ENCODE measurements at regions not wholly inside any gene's neighbourhood (a gene's known extent, or its start where the extent isn't known, plus 50 kb on each side); places are given as distances from the start of the nearest gene placed in this dataset.
"Not testable (repeated sequence)": the region's sequence is repeated elsewhere in the genome, so short reads cannot be mapped to it uniquely, and the experiment has no call there.

DNA sequence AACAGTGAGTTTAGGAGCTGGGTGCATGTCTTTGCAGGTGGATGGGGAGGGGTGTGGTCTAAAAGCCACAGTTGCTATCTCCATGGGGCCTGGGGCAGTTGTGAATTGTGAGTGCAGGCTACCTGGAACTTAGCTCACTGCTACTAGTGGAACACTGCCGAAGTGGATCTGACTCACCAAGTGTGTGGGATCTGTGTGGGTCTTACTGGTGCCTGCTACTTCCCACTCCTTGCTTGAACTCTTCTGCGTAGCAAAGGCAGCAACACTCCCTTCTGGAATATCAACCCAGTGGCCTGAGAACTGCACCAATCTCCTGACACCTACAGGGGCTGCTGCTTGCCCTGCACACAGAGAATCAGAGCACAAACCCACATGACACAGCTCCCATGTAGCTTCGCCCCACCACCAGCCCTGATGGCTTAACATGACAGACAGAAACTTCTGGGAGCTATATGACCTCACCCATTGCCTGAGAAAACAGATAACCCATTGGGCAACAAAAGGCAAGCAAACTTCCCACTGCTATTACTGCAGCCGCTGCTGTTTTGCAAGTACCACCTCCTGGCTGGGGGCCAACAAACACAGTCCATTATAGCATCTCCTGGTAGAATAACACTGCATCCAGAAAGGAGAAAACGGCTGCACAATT, 455.1 kb upstream of the DDX18 start:
- Histone ChIP-seq H3K4me3 (no peak overlapping the region), H3K9me3 (ENCODE audit: low read depth) (no peaks in the 10 kb centered on the region), H3K9ac (no peak overlapping the region), H3F3A (ENCODE audit: insufficient read depth) (no peaks in the 10 kb centered on the region), H2AFZ (no peak overlapping the region), H4K20me1 (ENCODE audit: insufficient read depth) (no peaks in the 10 kb centered on the region), H3K36me3 (ENCODE audit: low read depth) (no peaks in the 10 kb centered on the region), H3K27me3 (replicated peaks; ENCODE audit: insufficient read depth) (no peaks in the 10 kb centered on the region), H3K4me1 (ENCODE audit: insufficient read depth) (no peaks in the 10 kb centered on the region), H3K27ac (no peak overlapping the region), H3K79me2 (ENCODE audit: insufficient read depth) (no peaks in the 10 kb centered on the region), H3K4me2 (ENCODE audit: unreplicated experiment) (no peak overlapping the region), H3K9me2 (ENCODE audit: insufficient read depth) (no peaks in the 10 kb centered on the region)
- TF ChIP-seq EZH2 (IDR thresholded peaks at IDR 0.05; ENCODE audit: insufficient read depth, poor library complexity, severe bottlenecking) (no peak), EZH2phosphoT487 (IDR thresholded peaks at IDR 0.05; ENCODE audit: insufficient read depth, low read depth) (no peak)
- WGBS, 2 experiments (ENCODE audit: low coverage in 1 of 2, low lambda C conversion rate in 2 of 2, missing lambda C conversion rate in 2 of 2) = 16 to 27% methylated on average over 5 of the region's 5 CpGs
- DNase-seq = no peak
- in situ Hi-C loops (cut with MboI) = no loop called here

DNA sequence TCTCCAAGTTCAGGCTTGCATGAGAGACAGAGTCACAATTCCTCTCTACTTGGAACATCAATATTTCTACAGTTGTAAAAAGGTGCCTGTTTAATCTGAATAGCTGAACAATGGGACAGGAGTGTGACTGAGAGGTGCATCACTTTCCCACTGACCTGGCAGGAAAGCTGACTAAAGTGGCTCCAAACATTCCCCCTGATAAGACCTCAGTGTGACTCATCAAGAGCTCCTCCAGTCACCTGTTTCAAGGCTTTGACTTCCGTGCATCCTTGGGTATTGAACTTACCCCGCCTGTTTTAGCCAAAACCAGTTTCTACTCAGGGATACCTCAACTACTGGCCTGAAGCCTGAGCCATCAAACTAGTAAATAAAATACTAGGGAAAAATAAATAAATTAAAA, 453.9 kb upstream of the DDX18 start:
- no peaks in the 10 kb centered on the region; the same call in 1 of the 2 replicates for H4K20me1 ChIP-seq (ENCODE audit: insufficient read depth)
- H3K4me2 ChIP-seq (ENCODE audit: unreplicated experiment) = no peak overlapping the region
- no peak for TF ChIP-seq EZH2phosphoT487 (IDR thresholded peaks at IDR 0.05; ENCODE audit: insufficient read depth, low read depth)
- TF ChIP-seq EZH2 (IDR thresholded peaks at IDR 0.05; ENCODE audit: insufficient read depth, poor library complexity, severe bottlenecking) = no peak
- in situ Hi-C loops (cut with MboI) = no loop called here
- WGBS, 2 experiments (ENCODE audit: low coverage in 1 of 2, low lambda C conversion rate in 2 of 2, missing lambda C conversion rate in 2 of 2) = 18 to 24% methylated on average over 2 of the region's 2 CpGs
- H3K79me2 ChIP-seq (ENCODE audit: insufficient read depth) = no peaks in the 10 kb centered on the region
- no peak overlapping the region for H3K27ac ChIP-seq
- no peak overlapping the region for H3K4me3 ChIP-seq
- no peaks in the 10 kb centered on the region for H3K4me1 ChIP-seq (ENCODE audit: insufficient read depth)
- H3K9me2 ChIP-seq (ENCODE audit: insufficient read depth) = no peaks in the 10 kb centered on the region
- H3K27me3 ChIP-seq (replicated peaks; ENCODE audit: insufficient read depth) = no peaks in the 10 kb centered on the region
- no peak overlapping the region for H2AFZ ChIP-seq
- H3K9ac ChIP-seq = no peak overlapping the region
- H3K36me3 ChIP-seq (ENCODE audit: low read depth) = no peaks in the 10 kb centered on the region
- DNase-seq = no peak
- H3F3A ChIP-seq (ENCODE audit: insufficient read depth) = no peaks in the 10 kb centered on the region
- H3K9me3 ChIP-seq (ENCODE audit: low read depth) = no peaks in the 10 kb centered on the region

DNA sequence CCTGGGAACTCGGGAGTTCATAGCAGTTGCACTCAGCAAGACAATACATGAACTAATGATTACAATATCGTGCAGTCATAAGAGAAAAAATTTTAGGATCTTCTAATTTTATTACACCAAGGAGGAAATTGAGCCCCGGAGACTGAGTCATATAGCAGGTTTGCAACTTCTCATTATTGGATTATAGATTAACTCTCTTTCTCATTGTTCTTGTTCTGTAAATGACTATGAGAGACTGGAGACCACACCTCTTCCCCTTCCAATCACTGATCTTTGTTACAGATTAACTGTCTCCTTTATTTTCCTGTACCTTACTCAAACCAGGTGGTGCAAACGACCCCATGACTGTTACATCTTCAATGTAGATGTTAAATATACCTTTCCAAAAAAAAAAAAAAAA, 435.8 kb upstream of the DDX18 start:
- in situ Hi-C loops (cut with MboI) = no loop called here
- Histone ChIP-seq H3K9me3 (ENCODE audit: low read depth) (no peaks in the 10 kb centered on the region), H3K27me3 (replicated peaks; ENCODE audit: insufficient read depth) (no peaks in the 10 kb centered on the region), H3K79me2 (ENCODE audit: insufficient read depth) (no peaks in the 10 kb centered on the region), H3K4me2 (ENCODE audit: unreplicated experiment) (no peak overlapping the region), H4K20me1 (ENCODE audit: insufficient read depth) (no peaks in the 10 kb centered on the region), H3K9ac (no peak overlapping the region), H3K9me2 (ENCODE audit: insufficient read depth) (no peaks in the 10 kb centered on the region), H2AFZ (no peak overlapping the region), H3F3A (ENCODE audit: insufficient read depth) (no peaks in the 10 kb centered on the region), H3K4me3 (no peak overlapping the region), H3K4me1 (ENCODE audit: insufficient read depth) (no peaks in the 10 kb centered on the region), H3K36me3 (ENCODE audit: low read depth) (no peaks in the 10 kb centered on the region), H3K27ac (no peak overlapping the region)
- no peak for TF ChIP-seq EZH2phosphoT487 (IDR thresholded peaks at IDR 0.05; ENCODE audit: insufficient read depth, low read depth)
- no peak for TF ChIP-seq EZH2 (IDR thresholded peaks at IDR 0.05; ENCODE audit: insufficient read depth, poor library complexity, severe bottlenecking)
- 10 to 11% methylated on average over 4 of the region's 4 CpGs for WGBS, 2 experiments (ENCODE audit: low coverage in 1 of 2, low lambda C conversion rate in 2 of 2, missing lambda C conversion rate in 2 of 2)
- DNase-seq = no peak

DNA sequence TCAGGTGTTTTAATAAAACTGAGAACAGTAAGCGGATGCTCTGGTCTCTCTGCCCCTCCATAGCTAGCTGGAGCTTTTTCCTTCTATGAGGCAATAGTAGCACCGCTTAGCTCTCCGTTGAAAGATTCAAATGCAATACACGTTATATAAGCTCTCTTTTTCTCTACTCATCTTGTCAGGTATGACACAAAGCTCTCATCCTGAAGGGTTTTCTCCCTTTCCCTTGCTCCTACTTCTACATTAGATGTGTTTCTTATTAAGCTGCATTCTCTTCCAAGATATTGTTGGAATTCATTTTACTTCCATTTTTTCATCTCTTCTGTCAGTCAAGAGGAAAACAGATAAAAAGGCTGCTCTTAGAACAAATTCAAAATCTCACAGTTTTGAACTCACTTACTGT, 434.6 kb upstream of the DDX18 start:
- Histone ChIP-seq H3K9me3 (ENCODE audit: low read depth) (no peaks in the 10 kb centered on the region), H2AFZ (no peak overlapping the region), H3F3A (ENCODE audit: insufficient read depth) (no peaks in the 10 kb centered on the region), H3K27me3 (replicated peaks; ENCODE audit: insufficient read depth) (no peaks in the 10 kb centered on the region), H4K20me1 (ENCODE audit: insufficient read depth) (no peaks in the 10 kb centered on the region), H3K79me2 (ENCODE audit: insufficient read depth) (no peaks in the 10 kb centered on the region), H3K9me2 (ENCODE audit: insufficient read depth) (no peaks in the 10 kb centered on the region), H3K4me1 (ENCODE audit: insufficient read depth) (no peaks in the 10 kb centered on the region), H3K9ac (no peak overlapping the region), H3K4me3 (no peak overlapping the region), H3K4me2 (ENCODE audit: unreplicated experiment) (no peak overlapping the region), H3K36me3 (ENCODE audit: low read depth) (no peaks in the 10 kb centered on the region), H3K27ac (no peak overlapping the region)
- DNase-seq = no peak
- in situ Hi-C loops (cut with MboI) = no loop called here
- WGBS, 2 experiments (ENCODE audit: low coverage in 1 of 2, low lambda C conversion rate in 2 of 2, missing lambda C conversion rate in 2 of 2) = 28 to 29% methylated on average over 4 of the region's 4 CpGs
- TF ChIP-seq EZH2phosphoT487 (IDR thresholded peaks at IDR 0.05; ENCODE audit: insufficient read depth, low read depth) (no peak), EZH2 (IDR thresholded peaks at IDR 0.05; ENCODE audit: insufficient read depth, poor library complexity, severe bottlenecking) (no peak)

DNA sequence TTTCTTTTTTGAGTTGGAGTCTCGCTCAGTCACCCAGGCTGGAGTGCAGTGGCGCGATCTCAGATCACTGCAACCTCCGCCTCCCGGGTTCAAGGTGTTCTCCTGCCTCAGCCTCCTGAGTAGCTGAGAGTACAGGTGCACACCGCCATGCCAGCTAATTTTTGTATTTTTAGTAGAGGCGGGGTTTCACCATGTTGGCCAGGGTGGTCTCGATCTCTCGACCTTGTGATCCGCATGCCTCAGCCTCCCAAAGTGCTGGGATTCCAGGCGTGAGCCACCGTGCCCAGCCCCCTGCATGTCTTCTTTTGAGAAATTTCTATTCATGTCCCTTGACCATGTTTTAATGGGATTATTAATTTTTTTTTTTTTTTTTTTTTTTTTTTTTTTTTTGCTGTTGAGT, 430.5 kb upstream of the DDX18 start:
- WGBS, 2 experiments (ENCODE audit: low coverage in 1 of 2, low lambda C conversion rate in 2 of 2, missing lambda C conversion rate in 2 of 2) = 73 to 78% methylated on average over 12 of the region's 12 CpGs
- not testable (repeated sequence) for DNase-seq; H4K20me1 ChIP-seq (ENCODE audit: insufficient read depth)

More for the DNA sequence above, 430.5 kb upstream of the DDX18 start:
- H3F3A ChIP-seq (ENCODE audit: insufficient read depth); H3K9me3 ChIP-seq (ENCODE audit: low read depth); H3K4me2 ChIP-seq (ENCODE audit: unreplicated experiment); in situ Hi-C loops (cut with MboI); H3K36me3 ChIP-seq (ENCODE audit: low read depth); H3K27ac ChIP-seq; H3K4me1 ChIP-seq (ENCODE audit: insufficient read depth); H3K27me3 ChIP-seq (replicated peaks; ENCODE audit: insufficient read depth); H3K9me2 ChIP-seq (ENCODE audit: insufficient read depth); H3K79me2 ChIP-seq (ENCODE audit: insufficient read depth); H3K4me3 ChIP-seq; H3K9ac ChIP-seq; H2AFZ ChIP-seq: not testable (repeated sequence)
